ENCODE measurements at regions not wholly inside any gene's neighbourhood (a gene's known extent, or its start where the extent isn't known, plus 50 kb on each side); places are given as distances from the start of the nearest gene placed in this dataset.

DNA sequence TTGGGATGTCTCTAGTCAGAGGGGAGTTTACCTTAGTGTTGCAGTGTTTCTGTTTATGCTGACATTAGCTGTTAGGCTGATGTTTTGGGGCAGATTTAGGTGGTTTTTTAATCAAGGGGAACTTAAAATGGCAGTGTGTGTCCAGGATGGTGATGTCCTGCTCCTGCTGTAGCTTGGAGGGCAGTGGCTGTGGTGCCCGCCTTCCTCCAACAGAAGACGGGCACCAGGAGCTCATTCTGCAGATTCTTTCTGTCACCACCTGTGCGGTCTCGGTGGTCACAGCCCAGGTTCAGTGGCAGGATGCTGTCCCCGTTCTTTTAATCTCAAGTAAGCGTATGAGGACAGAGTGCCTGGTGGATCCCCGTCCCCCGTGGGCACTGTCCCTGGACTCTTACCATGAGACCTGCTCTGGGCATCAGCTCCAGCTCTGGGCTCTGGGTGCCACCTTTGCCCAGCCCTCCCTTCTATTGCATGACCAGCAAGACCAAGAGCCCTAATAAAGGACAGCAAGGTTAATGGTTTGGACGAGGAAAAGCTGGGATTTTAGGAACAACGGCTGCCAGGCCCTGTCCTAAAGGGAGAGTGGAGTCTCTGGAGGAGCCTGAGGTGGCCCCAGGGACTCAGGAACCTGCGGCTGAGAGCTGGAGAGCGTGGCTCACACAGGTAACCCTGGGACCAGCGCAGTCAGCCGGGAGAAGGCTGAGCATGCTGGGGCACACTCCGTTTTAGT, 217.3 kb downstream of the ERMARD start:
- TF ChIP-seq POLR2A (IDR thresholded peaks at IDR 0.05; ENCODE audit: low read depth, low read length), result no peak
- no peak for TF ChIP-seq JUN (IDR thresholded peaks at IDR 0.05; ENCODE audit: borderline replicate concordance, insufficient read depth, insufficient read length, low read depth)
- TF ChIP-seq FOS (IDR thresholded peaks at IDR 0.05; ENCODE audit: borderline replicate concordance, insufficient read depth, low read length), result no peak
- TF ChIP-seq MYC (IDR thresholded peaks at IDR 0.05; ENCODE audit: low read depth, low read length), result no peak
- TF ChIP-seq, protein P1, sequence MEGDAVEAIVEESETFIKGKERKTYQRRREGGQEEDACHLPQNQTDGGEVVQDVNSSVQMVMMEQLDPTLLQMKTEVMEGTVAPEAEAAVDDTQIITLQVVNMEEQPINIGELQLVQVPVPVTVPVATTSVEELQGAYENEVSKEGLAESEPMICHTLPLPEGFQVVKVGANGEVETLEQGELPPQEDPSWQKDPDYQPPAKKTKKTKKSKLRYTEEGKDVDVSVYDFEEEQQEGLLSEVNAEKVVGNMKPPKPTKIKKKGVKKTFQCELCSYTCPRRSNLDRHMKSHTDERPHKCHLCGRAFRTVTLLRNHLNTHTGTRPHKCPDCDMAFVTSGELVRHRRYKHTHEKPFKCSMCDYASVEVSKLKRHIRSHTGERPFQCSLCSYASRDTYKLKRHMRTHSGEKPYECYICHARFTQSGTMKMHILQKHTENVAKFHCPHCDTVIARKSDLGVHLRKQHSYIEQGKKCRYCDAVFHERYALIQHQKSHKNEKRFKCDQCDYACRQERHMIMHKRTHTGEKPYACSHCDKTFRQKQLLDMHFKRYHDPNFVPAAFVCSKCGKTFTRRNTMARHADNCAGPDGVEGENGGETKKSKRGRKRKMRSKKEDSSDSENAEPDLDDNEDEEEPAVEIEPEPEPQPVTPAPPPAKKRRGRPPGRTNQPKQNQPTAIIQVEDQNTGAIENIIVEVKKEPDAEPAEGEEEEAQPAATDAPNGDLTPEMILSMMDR (IDR thresholded peaks at IDR 0.05; ENCODE audit: extremely low read depth in 1 of 2, insufficient read depth in 1 of 2, low read depth in 1 of 2, low read length in 2 of 2), result no peak
- no peak for TF ChIP-seq POLR2AphosphoS5 (IDR thresholded peaks at IDR 0.05; ENCODE audit: insufficient read depth, low read depth, low read length)
- no peak for TF ChIP-seq EZH2 (IDR thresholded peaks at IDR 0.05; ENCODE audit: borderline replicate concordance, low read depth, low read length, severe bottlenecking)
- TF ChIP-seq, protein P2, sequence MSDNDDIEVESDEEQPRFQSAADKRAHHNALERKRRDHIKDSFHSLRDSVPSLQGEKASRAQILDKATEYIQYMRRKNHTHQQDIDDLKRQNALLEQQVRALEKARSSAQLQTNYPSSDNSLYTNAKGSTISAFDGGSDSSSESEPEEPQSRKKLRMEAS (IDR thresholded peaks at IDR 0.05; ENCODE audit: insufficient read depth, insufficient read length), result no peak
- TF ChIP-seq GATA2 (IDR thresholded peaks at IDR 0.05; ENCODE audit: insufficient read depth, insufficient read length, low read depth, low read length), result no peak
